22Rv1 (cell line): ENCODE measurements at regions not wholly inside any gene's neighbourhood (a gene's known extent, or its start where the extent isn't known, plus 50 kb on each side); places are given as distances from the start of the nearest gene placed in this dataset.

Experiments used
- ZFX ChIP-seq: fragments of 450-650 bp; IDR thresholded peaks from 2 replicates; pipeline ENCODE4 v1.6.1; 2017; ENCODE audit warnings: antibody characterized with exemption, borderline replicate concordance
- TF ChIP-seq, protein P1 (sequence below): fragments of 450-650 bp; IDR thresholded peaks from 2 replicates; pipeline ENCODE4 v1.5.1; 2017; ENCODE audit warnings: mild to moderate bottlenecking

DNA sequence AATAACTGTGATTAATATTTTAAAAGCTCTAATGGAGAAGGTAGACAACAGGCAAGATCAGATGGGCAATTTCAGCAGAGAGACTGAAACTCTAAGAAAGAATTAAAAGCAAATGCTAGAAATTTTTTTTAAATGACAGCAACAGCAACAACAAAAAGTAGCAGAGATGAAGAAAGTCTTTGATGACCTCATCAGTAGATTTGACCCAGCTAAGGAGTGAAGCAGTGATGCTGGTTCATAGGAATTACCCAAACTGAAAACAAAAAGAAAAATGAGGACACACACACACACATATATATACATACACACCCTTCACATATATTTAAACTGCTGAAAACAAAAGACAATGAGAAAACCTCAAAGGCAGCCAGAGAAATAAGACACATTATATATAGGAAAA lies 197.6 kb upstream of the ARID1B start:
- TF ChIP-seq, protein P1, sequence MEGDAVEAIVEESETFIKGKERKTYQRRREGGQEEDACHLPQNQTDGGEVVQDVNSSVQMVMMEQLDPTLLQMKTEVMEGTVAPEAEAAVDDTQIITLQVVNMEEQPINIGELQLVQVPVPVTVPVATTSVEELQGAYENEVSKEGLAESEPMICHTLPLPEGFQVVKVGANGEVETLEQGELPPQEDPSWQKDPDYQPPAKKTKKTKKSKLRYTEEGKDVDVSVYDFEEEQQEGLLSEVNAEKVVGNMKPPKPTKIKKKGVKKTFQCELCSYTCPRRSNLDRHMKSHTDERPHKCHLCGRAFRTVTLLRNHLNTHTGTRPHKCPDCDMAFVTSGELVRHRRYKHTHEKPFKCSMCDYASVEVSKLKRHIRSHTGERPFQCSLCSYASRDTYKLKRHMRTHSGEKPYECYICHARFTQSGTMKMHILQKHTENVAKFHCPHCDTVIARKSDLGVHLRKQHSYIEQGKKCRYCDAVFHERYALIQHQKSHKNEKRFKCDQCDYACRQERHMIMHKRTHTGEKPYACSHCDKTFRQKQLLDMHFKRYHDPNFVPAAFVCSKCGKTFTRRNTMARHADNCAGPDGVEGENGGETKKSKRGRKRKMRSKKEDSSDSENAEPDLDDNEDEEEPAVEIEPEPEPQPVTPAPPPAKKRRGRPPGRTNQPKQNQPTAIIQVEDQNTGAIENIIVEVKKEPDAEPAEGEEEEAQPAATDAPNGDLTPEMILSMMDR, result no peak
- no peak for TF ChIP-seq ZFX
